ENCODE measurements at regions not wholly inside any gene's neighbourhood (a gene's known extent, or its start where the extent isn't known, plus 50 kb on each side); places are given as distances from the start of the nearest gene placed in this dataset.

DNA sequence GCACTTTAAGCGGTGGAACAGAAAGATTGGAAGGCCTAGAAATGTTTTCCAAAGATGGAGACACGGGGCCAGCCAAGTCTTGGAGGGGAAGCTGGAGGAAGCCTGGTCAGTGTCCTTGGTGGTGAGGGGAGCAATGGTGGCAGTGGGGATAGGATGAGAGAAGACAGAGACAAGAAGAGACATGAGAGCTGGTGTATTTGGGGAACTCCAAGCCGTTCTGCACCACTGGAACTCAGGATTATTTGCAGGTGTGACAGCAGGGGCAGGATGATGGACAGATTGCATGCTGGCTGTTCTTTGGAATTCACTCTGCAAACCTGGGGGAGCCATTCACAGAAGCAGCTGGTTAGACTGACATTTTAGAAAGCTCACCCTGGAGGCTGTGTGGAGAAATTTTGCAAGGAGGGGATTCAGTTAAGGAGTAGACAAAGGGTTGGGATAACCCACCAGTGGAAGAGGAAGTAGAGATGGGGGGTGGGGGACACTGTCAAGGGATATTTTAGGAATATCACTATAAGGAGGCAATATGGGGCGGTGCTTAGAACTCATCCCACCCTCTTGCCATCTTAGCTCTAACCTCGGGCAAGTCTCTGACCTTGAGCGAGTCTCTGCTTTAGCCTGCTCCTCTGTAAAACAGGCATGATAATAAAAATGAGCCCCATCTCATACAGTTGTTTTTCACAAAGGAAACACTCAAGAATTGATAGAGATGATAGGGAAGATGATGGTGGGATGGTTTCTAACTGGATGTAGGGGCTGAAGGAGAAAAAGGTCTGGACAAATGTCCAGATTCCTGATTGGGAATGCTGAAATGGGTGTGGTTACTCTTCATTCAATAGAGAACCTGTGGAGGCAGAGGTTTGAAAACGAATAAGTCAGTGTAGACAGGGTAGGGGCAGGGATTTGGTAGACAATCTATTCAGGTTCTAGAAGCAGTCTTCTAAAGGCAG lies 175.8 kb downstream of the MYCN start:
- TF ChIP-seq YY1 (IDR thresholded peaks at IDR 0.05; ENCODE audit: insufficient read depth, insufficient read length) (no peak), SUZ12 (IDR thresholded peaks at IDR 0.05; ENCODE audit: extremely low read depth, insufficient read depth, insufficient read length) (no peak)
